ENCODE measurements at regions not wholly inside any gene's neighbourhood (a gene's known extent, or its start where the extent isn't known, plus 50 kb on each side); places are given as distances from the start of the nearest gene placed in this dataset.

DNA sequence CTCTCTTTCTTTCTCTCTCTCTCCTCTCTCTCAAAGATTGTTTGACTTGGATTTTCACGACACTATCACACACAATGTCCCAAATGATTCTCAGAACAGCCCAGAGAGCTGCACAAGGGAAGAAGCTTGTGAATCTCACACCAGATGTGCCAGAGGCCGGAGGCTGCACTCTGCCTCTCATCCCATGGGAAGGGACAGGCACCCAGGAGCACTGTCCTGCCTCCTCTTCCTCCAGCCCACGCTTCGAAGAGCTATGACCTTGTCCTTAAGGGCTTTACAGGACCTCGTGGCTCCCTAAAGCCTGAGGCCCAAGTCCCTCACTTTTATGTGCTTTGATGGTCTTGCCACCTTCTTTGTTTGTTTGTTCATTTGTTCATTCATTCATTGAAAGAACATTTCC, 267.6 kb downstream of the FAM43A start:
- TF ChIP-seq TAF1 (IDR thresholded peaks at IDR 0.05; ENCODE audit: low read depth), result no peak
- no peak for TF ChIP-seq POLR2AphosphoS5 (IDR thresholded peaks at IDR 0.05)
- TF ChIP-seq MXI1 (conservative IDR thresholded peaks at IDR 0.05; ENCODE audit: poor library complexity, severe bottlenecking), result no peak
- no peak for TF ChIP-seq SMC3 (conservative IDR thresholded peaks at IDR 0.05; ENCODE audit: poor library complexity)
